Activated CD8-positive, alpha-beta T cell treated with anti-CD3 and anti-CD28 coated beads for 36 hours (primary cell): ENCODE measurements at regions not wholly inside any gene's neighbourhood (a gene's known extent, or its start where the extent isn't known, plus 50 kb on each side); places are given as distances from the start of the nearest gene placed in this dataset.

Experiments used
- ATAC-seq: fragments of 200-7000 bp; cut with Tn5 transposase; one replicate; pipeline ENCODE4 v1.10.0; 2021; ENCODE audit warnings: mild to moderate bottlenecking, moderate library complexity
- CTCF ChIA-PET: fragments of 350-600 bp; sonication (Branson Sonifier 250); formaldehyde crosslinking; loops from one replicate; lab custom pipeline; 2021; ENCODE audit warnings: antibody characterized with exemption; lab: Charles Lee
- POLR2A ChIA-PET: fragments of 350-600 bp; sonication (Branson Sonifier 250); formaldehyde crosslinking; loops from one replicate; lab custom pipeline; 2021; ENCODE audit warnings: antibody characterized with exemption; lab: Charles Lee
- DNase-seq: peaks from one replicate; pipeline ENCODE4 v3.0.0-alpha.2; 2020
- H3K27ac Mint-ChIP-seq: one replicate; pipeline ENCODE4 v1.8.0; 2021; ENCODE audit warnings: mild to moderate bottlenecking, mixed read lengths
- H3K27me3 Mint-ChIP-seq: one replicate; pipeline ENCODE4 v1.8.0; 2021; ENCODE audit warnings: mixed read lengths
- H3K36me3 Mint-ChIP-seq: one replicate; pipeline ENCODE4 v1.8.0; 2021; ENCODE audit warnings: low read depth, mixed read lengths
- H3K4me1 Mint-ChIP-seq: one replicate; pipeline ENCODE4 v1.8.0; 2021; ENCODE audit warnings: low read depth, mixed read lengths
- H3K4me3 Mint-ChIP-seq: one replicate; pipeline ENCODE4 v1.8.0; 2021; ENCODE audit warnings: mild to moderate bottlenecking, moderate library complexity, mixed read lengths
- H3K9me3 Mint-ChIP-seq: one replicate; pipeline ENCODE4 v1.8.0; 2021; ENCODE audit warnings: mixed read lengths
- intact Hi-C: fragments of 100-400 bp; cut with micrococcal nuclease; formaldehyde crosslinking; loops from one replicate; pipeline ENCODE4 v1.10.0; 2022
- TF ChIP-seq, protein P1 (sequence below): fragments of 200-600 bp; IDR thresholded peaks from one replicate; pipeline ENCODE4 v1.8.0; 2022; ENCODE audit warnings: antibody characterized with exemption, mild to moderate bottlenecking

DNA sequence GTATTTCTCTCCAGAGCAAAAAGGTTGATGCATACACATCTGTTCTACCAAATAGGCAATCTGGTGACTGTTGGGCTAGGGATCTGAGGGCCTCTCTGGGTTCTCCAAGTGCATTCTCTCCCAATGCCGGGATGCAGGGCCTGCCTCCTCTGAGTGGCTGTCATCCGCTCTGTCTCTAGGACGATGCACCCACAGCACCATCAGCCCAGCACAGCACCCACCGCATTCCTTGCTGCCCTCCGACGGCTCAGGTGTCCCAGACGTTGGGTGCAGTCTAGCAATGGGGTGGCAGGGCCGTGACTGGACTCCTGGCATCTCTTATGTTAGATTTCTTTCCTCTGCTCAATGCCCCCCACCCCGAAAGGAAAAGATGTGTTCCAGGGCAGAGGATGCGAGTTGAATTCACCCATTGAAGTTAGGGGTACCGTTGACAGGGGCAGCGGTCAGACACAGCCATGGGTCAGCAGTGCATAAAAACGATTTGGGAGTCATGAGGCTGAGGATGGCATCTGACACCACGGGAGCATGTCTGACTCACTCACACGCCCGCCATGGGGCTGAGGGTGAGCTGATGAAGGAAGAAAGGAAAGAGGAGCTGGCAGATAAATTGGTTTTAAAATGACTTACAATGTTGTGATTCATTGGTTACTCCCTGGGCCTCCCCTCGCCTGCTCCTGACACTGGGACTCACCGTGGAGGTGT is 93.2 kb upstream of the C14orf180 start:
- H3K27ac Mint-ChIP-seq: no peak overlapping the region
- ATAC-seq (no peak), DNase-seq (no peak)
- H3K9me3 Mint-ChIP-seq: peaks cover 12% of the 10 kb centered on the region
- intact Hi-C loops: no loop called here
- H3K36me3 Mint-ChIP-seq: no peaks in the 10 kb centered on the region
- H3K27me3 Mint-ChIP-seq: peaks cover 20% of the 10 kb centered on the region
- H3K4me3 Mint-ChIP-seq: no peak overlapping the region
- TF ChIP-seq, protein P1, sequence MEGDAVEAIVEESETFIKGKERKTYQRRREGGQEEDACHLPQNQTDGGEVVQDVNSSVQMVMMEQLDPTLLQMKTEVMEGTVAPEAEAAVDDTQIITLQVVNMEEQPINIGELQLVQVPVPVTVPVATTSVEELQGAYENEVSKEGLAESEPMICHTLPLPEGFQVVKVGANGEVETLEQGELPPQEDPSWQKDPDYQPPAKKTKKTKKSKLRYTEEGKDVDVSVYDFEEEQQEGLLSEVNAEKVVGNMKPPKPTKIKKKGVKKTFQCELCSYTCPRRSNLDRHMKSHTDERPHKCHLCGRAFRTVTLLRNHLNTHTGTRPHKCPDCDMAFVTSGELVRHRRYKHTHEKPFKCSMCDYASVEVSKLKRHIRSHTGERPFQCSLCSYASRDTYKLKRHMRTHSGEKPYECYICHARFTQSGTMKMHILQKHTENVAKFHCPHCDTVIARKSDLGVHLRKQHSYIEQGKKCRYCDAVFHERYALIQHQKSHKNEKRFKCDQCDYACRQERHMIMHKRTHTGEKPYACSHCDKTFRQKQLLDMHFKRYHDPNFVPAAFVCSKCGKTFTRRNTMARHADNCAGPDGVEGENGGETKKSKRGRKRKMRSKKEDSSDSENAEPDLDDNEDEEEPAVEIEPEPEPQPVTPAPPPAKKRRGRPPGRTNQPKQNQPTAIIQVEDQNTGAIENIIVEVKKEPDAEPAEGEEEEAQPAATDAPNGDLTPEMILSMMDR: no peak
- ChIA-PET POLR2A (no interaction called here), CTCF (no interaction called here)
- H3K4me1 Mint-ChIP-seq: no peaks in the 10 kb centered on the region

DNA sequence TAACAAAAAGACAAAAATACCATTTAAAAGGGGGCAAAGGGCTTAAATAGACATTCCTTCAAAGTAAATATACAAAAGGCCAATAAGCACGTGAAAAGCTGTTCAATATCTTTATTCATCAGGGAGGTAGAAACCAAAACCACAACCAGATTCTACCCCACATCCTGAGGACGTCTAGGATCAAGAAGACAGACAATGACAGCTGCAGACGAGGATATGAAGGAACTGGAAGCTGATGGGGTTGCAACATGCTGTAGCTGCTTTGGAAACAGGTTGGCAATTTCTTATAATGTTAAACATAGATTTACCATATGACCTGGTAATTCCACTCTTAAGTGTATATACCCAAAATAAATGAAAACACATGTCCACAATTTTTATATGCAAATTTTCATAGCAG is 85.1 kb upstream of the C14orf180 start:
- POLR2A ChIA-PET: no interaction called here
- Mint-ChIP-seq H3K27me3 (peaks cover 2% of the 10 kb centered on the region), H3K36me3 (no peaks in the 10 kb centered on the region), H3K27ac (no peak overlapping the region), H3K9me3 (peaks cover 11% of the 10 kb centered on the region), H3K4me1 (peaks cover 2% of the 10 kb centered on the region), H3K4me3 (no peak overlapping the region)
- CTCF ChIA-PET: no interaction called here
- DNase-seq: no peak
- TF ChIP-seq, protein P1: no peak
- intact Hi-C loops: no loop called here
- no peak for ATAC-seq

DNA sequence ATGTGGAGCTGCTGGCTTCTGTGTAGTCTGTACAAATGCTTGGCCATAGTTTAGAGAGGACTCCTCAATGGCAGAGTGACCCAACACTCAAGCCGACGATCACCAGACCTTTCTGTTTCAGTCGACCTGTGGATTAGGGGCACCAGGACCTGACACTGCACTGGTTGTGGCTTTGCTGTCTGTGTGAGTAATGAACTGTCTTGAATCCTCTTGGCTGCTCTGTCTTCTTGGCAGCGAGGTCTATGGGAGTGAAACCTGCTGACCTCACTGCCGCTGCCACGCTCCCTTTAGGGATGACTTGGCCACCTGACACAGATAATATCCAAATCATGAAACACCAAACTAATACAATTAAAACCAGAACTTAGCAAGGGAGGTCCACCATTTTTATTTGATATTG is 83.5 kb upstream of the C14orf180 start:
- CTCF ChIA-PET: no interaction called here
- peaks cover 11% of the 10 kb centered on the region for H3K9me3 Mint-ChIP-seq
- TF ChIP-seq, protein P1: no peak
- POLR2A ChIA-PET: no interaction called here
- no peak for DNase-seq
- peaks cover 2% of the 10 kb centered on the region for H3K27me3 Mint-ChIP-seq
- ATAC-seq: no peak
- peaks cover 2% of the 10 kb centered on the region for H3K4me1 Mint-ChIP-seq
- no peak overlapping the region for H3K27ac Mint-ChIP-seq
- H3K4me3 Mint-ChIP-seq: no peak overlapping the region
- no peaks in the 10 kb centered on the region for H3K36me3 Mint-ChIP-seq
- intact Hi-C loops: no loop called here

DNA sequence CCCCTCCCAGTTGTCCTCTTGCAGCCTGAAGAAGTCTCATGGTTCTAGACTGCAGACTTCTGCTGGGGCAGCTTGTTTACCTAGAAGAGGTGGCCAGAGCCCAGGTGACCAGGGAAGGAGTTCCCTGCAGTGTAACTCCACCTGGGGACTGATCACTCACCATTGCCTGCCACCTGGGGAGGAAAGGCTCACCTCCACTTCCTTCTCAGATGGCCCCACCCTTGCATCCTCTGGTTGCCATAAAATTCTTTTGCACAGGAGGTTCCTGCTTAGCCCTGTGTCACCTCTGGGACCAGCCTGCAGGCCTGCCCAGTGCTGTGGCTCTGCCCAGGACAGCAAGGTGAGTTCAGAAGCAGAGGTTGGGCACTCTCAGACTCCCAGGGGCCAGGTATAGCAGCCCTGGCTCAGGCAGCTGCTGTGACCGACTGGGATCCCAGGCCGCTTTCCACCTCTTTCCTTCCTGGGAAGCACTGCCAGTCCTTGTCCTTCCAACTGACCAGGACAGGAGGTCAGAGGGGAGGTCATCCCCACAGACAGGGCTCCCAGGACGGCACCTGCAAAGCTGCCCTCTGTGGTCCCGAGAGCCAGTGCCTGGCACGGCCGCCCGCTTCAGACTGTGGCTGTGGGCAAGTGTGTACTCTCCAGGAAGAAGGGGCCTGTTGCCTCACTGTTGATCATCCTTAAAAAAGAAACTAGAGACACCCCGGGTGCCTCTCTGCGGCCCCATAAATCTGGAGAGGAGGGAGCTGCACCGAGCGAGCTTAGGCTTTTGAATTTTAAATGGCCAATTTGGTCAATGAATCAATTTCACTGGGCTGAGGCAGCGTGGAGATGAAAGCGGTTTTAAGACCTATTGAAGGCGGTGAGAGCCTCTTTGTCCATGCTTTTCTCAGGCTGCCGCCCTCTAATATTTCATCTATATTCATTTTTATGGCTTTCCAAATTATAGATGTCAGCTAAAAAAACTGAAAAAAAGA is 79.5 kb upstream of the C14orf180 start:
- DNase-seq: no peak

More for the DNA sequence above, 79.5 kb upstream of the C14orf180 start:
- ATAC-seq: no peak
- H3K4me3 Mint-ChIP-seq: no peak overlapping the region
- H3K27me3 Mint-ChIP-seq: peaks cover 2% of the 10 kb centered on the region
- peaks cover 20% of the 10 kb centered on the region for H3K9me3 Mint-ChIP-seq
- H3K27ac Mint-ChIP-seq: no peak overlapping the region
- ChIA-PET POLR2A (interaction anchor here (0.6 kb wide), 1 partner anchor 254 kb away, joined by 3 read pairs; no protein-coding TSS in a partner anchor), CTCF (no interaction called here)
- intact Hi-C loops: no loop called here
- TF ChIP-seq, protein P1: no peak
- no peaks in the 10 kb centered on the region for H3K36me3 Mint-ChIP-seq
- no peaks in the 10 kb centered on the region for H3K4me1 Mint-ChIP-seq
